NCI-H1694 (cell line): ENCODE measurements at regions not wholly inside any gene's neighbourhood (a gene's known extent, or its start where the extent isn't known, plus 50 kb on each side); places are given as distances from the start of the nearest gene placed in this dataset.

Source experiments
- DNase-seq: peaks from one replicate; lab custom pipeline; 2025; lab: John Stamatoyannopoulos, UW

GRCh38 chr5:13477118-13477737, 467.3 kb downstream of the DNAH5 start:
- no peak for DNase-seq

GRCh38 chr5:13472842-13473241, 471.6 kb downstream of the DNAH5 start:
- no peak for DNase-seq

- DNase-seq = no peak
Observed at GRCh38 chr5:13470975-13471374, 473.5 kb downstream of the DNAH5 start.

GRCh38 chr5:13470263-13470662, 474.2 kb downstream of the DNAH5 start:
- DNase-seq = no peak

GRCh38 chr5:13464532-13465193, 479.8 kb downstream of the DNAH5 start:
- DNase-seq = no peak

- DNase-seq = no peak
Observed at GRCh38 chr5:13460587-13460986, 483.9 kb downstream of the DNAH5 start.

- no peak for DNase-seq
Observed at GRCh38 chr5:13454050-13454449, 490.4 kb downstream of the DNAH5 start.

- DNase-seq = no peak
Observed at GRCh38 chr5:13448843-13449242, 495.6 kb downstream of the DNAH5 start.

GRCh38 chr5:13439430-13439829, 505.1 kb downstream of the DNAH5 start:
- DNase-seq = no peak

- DNase-seq = no peak
Observed at GRCh38 chr5:13427827-13428557, 516.5 kb downstream of the DNAH5 start.

GRCh38 chr5:13412040-13412595, 532.4 kb downstream of the DNAH5 start:
- no peak for DNase-seq

- DNase-seq = no peak
Observed at GRCh38 chr5:13408616-13409015, 535.9 kb downstream of the DNAH5 start.

GRCh38 chr5:13403351-13403750, 541.1 kb downstream of the DNAH5 start:
- DNase-seq = no peak

- no peak for DNase-seq
Observed at GRCh38 chr5:13385066-13385465, 559.4 kb downstream of the DNAH5 start.

- no peak for DNase-seq
Observed at GRCh38 chr5:13382232-13382631, 562.3 kb downstream of the DNAH5 start.

- no peak for DNase-seq
Observed at GRCh38 chr5:13378091-13378490, 566.4 kb downstream of the DNAH5 start.

- DNase-seq = no peak
Observed at GRCh38 chr5:13359344-13359743, 585.1 kb downstream of the DNAH5 start.

- no peak for DNase-seq
Observed at GRCh38 chr5:13358342-13358741, 586.1 kb downstream of the DNAH5 start.

- no peak for DNase-seq
Observed at GRCh38 chr5:13357929-13358328, 586.6 kb downstream of the DNAH5 start.

GRCh38 chr5:13356226-13356625, 588.3 kb downstream of the DNAH5 start:
- DNase-seq = no peak

- no peak for DNase-seq
Observed at GRCh38 chr5:13354611-13355010, 589.9 kb downstream of the DNAH5 start.

- no peak for DNase-seq
Observed at GRCh38 chr5:13350767-13351166, 593.7 kb downstream of the DNAH5 start.

- DNase-seq = no peak
Observed at GRCh38 chr5:13348568-13348967, 595.9 kb downstream of the DNAH5 start.
